K562 (cell line): ENCODE measurements at regions not wholly inside any gene's neighbourhood (a gene's known extent, or its start where the extent isn't known, plus 50 kb on each side); places are given as distances from the start of the nearest gene placed in this dataset.
A peak's percentile ranks its signal among the peaks of the same experiment; 100 is the strongest.

Experiments
- ATAC-seq: fragments of 200-7000 bp; cut with Tn5 transposase; 3 replicates; pipeline ENCODE4 v1.9.1; 2020; ENCODE audit warnings: moderate library complexity
- BruUV-seq: library from RNA; stranded (reverse); fragments of 400-500 nt; replicated peaks from 2 replicates; lab custom pipeline; 2021; lab: Mats Ljungman, UMichigan
- CTCF ChIA-PET: fragments of 300-600 bp; formaldehyde crosslinking; extraction: SDS; loops from one replicate; lab custom pipeline; 2021; ENCODE audit warnings: low intra/inter-chr PET ratio; lab: Yijun Ruan, JAX
- POLR2A ChIA-PET: fragments of 300-600, 350-650 bp; sonication (Branson Sonifier 250); formaldehyde crosslinking; extraction: SDS; loops from one replicate; lab custom pipeline; 2021; ENCODE audit warnings: antibody characterized with exemption, inconsistent platforms; lab: Yijun Ruan, JAX
- DNase-seq, 4 experiments: peaks; one replicate each; pipeline versions ENCODE4 v3.0.0 to v3.0.0-alpha.2; 2011 to 2018; ENCODE audit warnings: low spot score in 3 of 4, mixed read lengths in 3 of 4; ENCODE audit errors: extremely low read depth in 1 of 4
- FAIRE-seq: peaks from 2 replicates; lab custom pipeline; 2011; peaks lifted over from hg19 to GRCh38; lab: Jason Lieb, UNC
- H2AFZ ChIP-seq: 2 replicates; pipeline ENCODE4 v1.6.0; 2011; ENCODE audit warnings: low read depth, low read length, control low read depth, inconsistent platforms
- H3K27ac ChIP-seq: fragments of 200-600 bp; 3 replicates; pipeline ENCODE4 v1.8.0; 2011; ENCODE audit warnings: low read depth, mild to moderate bottlenecking, control low read depth, inconsistent platforms, low read length, moderate library complexity, mixed read lengths; ENCODE audit errors: extremely low read depth
- H3K27me3 ChIP-seq, 2 experiments: fragments of 300-600 bp in 1 of 2; 2 replicates in 1 of 2; 3 replicates in 1 of 2; pipeline versions ENCODE4 v1.6.0 to v1.8.0; 2011; ENCODE audit warnings: inconsistent platforms in 2 of 2, low read length in 2 of 2, mild to moderate bottlenecking in 1 of 2, mixed read lengths in 1 of 2, moderate library complexity in 1 of 2; ENCODE audit not compliant: control insufficient read depth in 2 of 2, insufficient read depth in 2 of 2
- H3K36me3 ChIP-seq: fragments of 300-600 bp; 3 replicates; pipeline ENCODE4 v1.8.0; 2011; ENCODE audit warnings: mild to moderate bottlenecking, low read length, inconsistent platforms; ENCODE audit not compliant: control insufficient read depth, insufficient read depth
- H3K4me1 ChIP-seq, 2 experiments: fragments of 200-600 bp in 1 of 2; replicated peaks in 1 of 2; 2 replicates in 1 of 2; 3 replicates in 1 of 2; pipeline versions ENCODE4 v1.5.1 to v1.8.0; 2011; ENCODE audit warnings: inconsistent platforms in 2 of 2, low read length in 2 of 2, mild to moderate bottlenecking in 1 of 2, mixed read lengths in 1 of 2, moderate library complexity in 1 of 2; ENCODE audit not compliant: control insufficient read depth in 2 of 2, insufficient read depth in 2 of 2
- H3K4me2 ChIP-seq: 2 replicates; pipeline ENCODE4 v1.6.1; 2011; ENCODE audit warnings: low read length, control low read depth, inconsistent platforms, mixed read lengths; ENCODE audit not compliant: insufficient read depth
- H3K4me3 ChIP-seq: fragments of 200-600 bp; sonication (generic), shearing (Covaris generic); 2 replicates; pipeline ENCODE4 v1.5.1; 2016; ENCODE audit warnings: control low read depth, inconsistent platforms
- H3K79me2 ChIP-seq: fragments of 200-600 bp; 3 replicates; pipeline ENCODE4 v1.8.0; 2011; ENCODE audit warnings: low read length, inconsistent platforms; ENCODE audit not compliant: control insufficient read depth, insufficient read depth
- H3K9ac ChIP-seq, 2 experiments: 2 replicates each; pipeline versions ENCODE4 v1.6.0 to v1.6.1; 2011; ENCODE audit warnings: low read depth in 2 of 2, low read length in 2 of 2, control low read depth in 1 of 2, inconsistent platforms in 1 of 2, mild to moderate bottlenecking in 1 of 2, mixed read lengths in 1 of 2; ENCODE audit not compliant: insufficient read depth in 1 of 2
- H3K9me1 ChIP-seq: one replicate; pipeline ENCODE4 v1.6.0; 2011; ENCODE audit warnings: inconsistent platforms, mild to moderate bottlenecking, low read length, moderate library complexity; ENCODE audit not compliant: control insufficient read depth, insufficient read depth
- H3K9me3 ChIP-seq: replicated peaks from 2 replicates; pipeline ENCODE4 v1.5.1; 2011; ENCODE audit warnings: low read depth, low read length, inconsistent platforms; ENCODE audit not compliant: control insufficient read depth, insufficient read depth
- H4K20me1 ChIP-seq: replicated peaks from 2 replicates; pipeline ENCODE4 v1.6.1; 2011; ENCODE audit warnings: low read length, inconsistent platforms, mixed read lengths; ENCODE audit not compliant: control insufficient read depth, insufficient read depth
- SPI1 ChIP-seq: IDR thresholded peaks from 2 replicates; pipeline ENCODE4 v1.6.1; 2011; ENCODE audit warnings: low read depth, low read length, control low read depth, borderline replicate concordance
- ZNF224 ChIP-seq: sonication (generic); formaldehyde crosslinking; IDR thresholded peaks from 2 replicates; pipeline ENCODE4 v1.8.0; 2022; ENCODE audit warnings: mild to moderate bottlenecking, missing genetic modification reagents
- ZNF518B ChIP-seq: fragments of 250-450 bp; sonication (Bioruptor Pico); IDR thresholded peaks from 2 replicates; pipeline ENCODE4 v1.5.0; 2021; ENCODE audit warnings: mild to moderate bottlenecking, moderate library complexity
- WGBS: fragments of 100-300 bp; shearing (Covaris generic); methylation state at CpG from one replicate; pipeline ENCODE4 v1.1.6; 2016; ENCODE audit warnings: low coverage, mixed read lengths; ENCODE audit not compliant: insufficient coverage; ENCODE audit errors: missing lambda C conversion rate; 5-methylcytosine and 5-hydroxymethylcytosine counted together
- in situ Hi-C: fragments of 300-500 bp; cut with MboI; formaldehyde crosslinking; loops from 4 replicates; pipeline ENCODE4 v1.15.0; 2018; ENCODE audit warnings: inconsistent platforms, mixed read lengths
- intact Hi-C: fragments of 100-400 bp; cut with micrococcal nuclease; formaldehyde crosslinking; loops from 2 replicates; pipeline ENCODE4 v1.14.2; 2022

- Histone ChIP-seq H4K20me1 (no peaks in the 10 kb centered on the region), H3K4me1 (no peaks in the 10 kb centered on the region; a peak in 1 of 5 replicates), H3K79me2 (no peaks in the 10 kb centered on the region), H3K27me3 (no peaks in the 10 kb centered on the region; a peak in 1 of 5 replicates), H3K36me3 (no peaks in the 10 kb centered on the region), H3K4me3 (no peak overlapping the region), H3K9me3 (no peaks in the 10 kb centered on the region), H3K4me2 (no peak overlapping the region), H2AFZ (no peak overlapping the region), H3K9ac (no peak overlapping the region), H3K27ac (no peak overlapping the region), H3K9me1 (no peaks in the 10 kb centered on the region)
- FAIRE-seq (no peak), DNase-seq (no peak), ATAC-seq (no peak)
- ChIA-PET CTCF (no interaction called here), POLR2A (no interaction called here)
- in situ Hi-C loops: no loop called here
- intact Hi-C loops: no loop called here
- no TSS peak for BruUV-seq
- 17% methylated on average over 1 of the region's 2 CpGs for WGBS
- TF ChIP-seq ZNF224 (CRISPR knock-in tag) (no peak), SPI1 (peak; percentile 19; the same call in 1 of the 2 replicates), ZNF518B (no peak)
Measured at GRCh38 chr3:120852412-120852811, 55.6 kb upstream of the STXBP5L start.
